Fibroblast of gingiva (primary cell): ENCODE measurements at regions not wholly inside any gene's neighbourhood (a gene's known extent, or its start where the extent isn't known, plus 50 kb on each side); places are given as distances from the start of the nearest gene placed in this dataset.
"Not testable (repeated sequence)": the region's sequence is repeated elsewhere in the genome, so short reads cannot be mapped to it uniquely, and the experiment has no call there.

Source experiments
- DNase-seq: peaks from one replicate; pipeline ENCODE4 v3.0.0-alpha.2; 2011; ENCODE audit warnings: low read depth

- DNase-seq = no peak
Measured at GRCh38 chr4:71210823-71211222, 128.0 kb upstream of the SLC4A4 start.

GRCh38 chr4:71211748-71212147, 127.1 kb upstream of the SLC4A4 start:
- DNase-seq = no peak

GRCh38 chr4:71212216-71212615, 126.6 kb upstream of the SLC4A4 start:
- no peak for DNase-seq

- DNase-seq = no peak
Measured at GRCh38 chr4:71214578-71214977, 124.2 kb upstream of the SLC4A4 start.

- no peak for DNase-seq
Measured at GRCh38 chr4:71216316-71216959, 122.4 kb upstream of the SLC4A4 start.

GRCh38 chr4:71217688-71218087, 121.1 kb upstream of the SLC4A4 start:
- DNase-seq = no peak

GRCh38 chr4:71220848-71221247, 118.0 kb upstream of the SLC4A4 start:
- not testable (repeated sequence) for DNase-seq

- DNase-seq = no peak
Measured at GRCh38 chr4:71221510-71222466, 117.0 kb upstream of the SLC4A4 start.

- no peak for DNase-seq
Measured at GRCh38 chr4:71222661-71223060, 116.2 kb upstream of the SLC4A4 start.

GRCh38 chr4:71229477-71230270, 109.1 kb upstream of the SLC4A4 start:
- DNase-seq = peak; percentile 9

GRCh38 chr4:71230271-71231128, 108.3 kb upstream of the SLC4A4 start:
- DNase-seq = no peak

GRCh38 chr4:71231129-71232055, 107.4 kb upstream of the SLC4A4 start:
- peak; percentile 39 for DNase-seq

- no peak for DNase-seq
Measured at GRCh38 chr4:71232056-71232430, 106.8 kb upstream of the SLC4A4 start.

GRCh38 chr4:71232846-71233245, 106.0 kb upstream of the SLC4A4 start:
- no peak for DNase-seq

GRCh38 chr4:71235311-71236201, 103.3 kb upstream of the SLC4A4 start:
- DNase-seq = no peak

GRCh38 chr4:71236226-71236625, 102.6 kb upstream of the SLC4A4 start:
- DNase-seq = no peak

GRCh38 chr4:71237641-71238040, 101.2 kb upstream of the SLC4A4 start:
- no peak for DNase-seq

- no peak for DNase-seq
Measured at GRCh38 chr4:71239365-71239764, 99.5 kb upstream of the SLC4A4 start.

- DNase-seq = no peak
Measured at GRCh38 chr4:71240094-71240493, 98.7 kb upstream of the SLC4A4 start.
